VCaP (cell line): ENCODE measurements at regions not wholly inside any gene's neighbourhood (a gene's known extent, or its start where the extent isn't known, plus 50 kb on each side); places are given as distances from the start of the nearest gene placed in this dataset.

Experiments
- H3K27ac ChIP-seq: fragments of 450-650 bp; 2 replicates; pipeline ENCODE4 v1.5.1; 2017
- CTCF ChIP-seq: fragments of 450-650 bp; conservative IDR thresholded peaks from 2 replicates; pipeline ENCODE4 v1.5.1; 2017; ENCODE audit warnings: mild to moderate bottlenecking, moderate library complexity

GRCh38 chr3:154889227-154889634, 190.9 kb upstream of the MME start:
- no peak overlapping the region for H3K27ac ChIP-seq
- no peak for TF ChIP-seq CTCF

GRCh38 chr3:154887869-154888268, 192.2 kb upstream of the MME start:
- H3K27ac ChIP-seq = no peak overlapping the region
- no peak for TF ChIP-seq CTCF

- TF ChIP-seq CTCF = no peak
- H3K27ac ChIP-seq = no peak overlapping the region
Observed at GRCh38 chr3:154886437-154886836, 193.7 kb upstream of the MME start.

GRCh38 chr3:154885418-154885817, 194.7 kb upstream of the MME start:
- TF ChIP-seq CTCF = no peak
- H3K27ac ChIP-seq = no peak overlapping the region

- TF ChIP-seq CTCF = no peak
- no peak overlapping the region for H3K27ac ChIP-seq
Observed at GRCh38 chr3:154884952-154885351, 195.2 kb upstream of the MME start.

GRCh38 chr3:154875142-154875541, 205.0 kb upstream of the MME start:
- no peak for TF ChIP-seq CTCF
- no peak overlapping the region for H3K27ac ChIP-seq

GRCh38 chr3:154872696-154873095, 207.4 kb upstream of the MME start:
- H3K27ac ChIP-seq = no peak overlapping the region
- no peak for TF ChIP-seq CTCF

- no peak for TF ChIP-seq CTCF
- H3K27ac ChIP-seq = no peak overlapping the region
Observed at GRCh38 chr3:154872074-154872473, 208.0 kb upstream of the MME start.
